Left colon (tissue), 2 donors: ENCODE measurements at regions not wholly inside any gene's neighbourhood (a gene's known extent, or its start where the extent isn't known, plus 50 kb on each side); places are given as distances from the start of the nearest gene placed in this dataset.
"Not testable (repeated sequence)": the region's sequence is repeated elsewhere in the genome, so short reads cannot be mapped to it uniquely, and the experiment has no call there.

Experiments
- ATAC-seq: fragments of 200-7000 bp; cut with Tn5 transposase; one replicate; pipeline ENCODE4 v1.9.1; 2020; ENCODE audit warnings: mild to moderate bottlenecking, moderate library complexity
- DNase-seq, 2 donors: peaks; one replicate each; pipeline ENCODE4 v3.0.0-alpha.2; 2020
- intact Hi-C, 2 donors: fragments of 100-400 bp; cut with DNase I in 1 of 2; cut with micrococcal nuclease in 1 of 2; formaldehyde crosslinking; loops; one replicate each; pipeline versions ENCODE4 v1.11.2 to v1.14.0; 2022; cut with DNase I, micrococcal nuclease
- donor health status: DM: no; HTN: no; CAD: no.
- donor health status: DM: yes; HTN: yes; CAD: no.

- DNase-seq, ATAC-seq, intact Hi-C loops: not testable (repeated sequence)
These were observed 80.6 kb upstream of the ST3GAL5 start for GRCh38 chr2:85969367-85969766.

- ATAC-seq, intact Hi-C loops, DNase-seq: not testable (repeated sequence)
These were observed 77.0 kb upstream of the ST3GAL5 start for GRCh38 chr2:85965770-85966169.

GRCh38 chr2:85963747-85964418 lies 75.1 kb upstream of the ST3GAL5 start:
- DNase-seq, ATAC-seq, intact Hi-C loops: not testable (repeated sequence)

GRCh38 chr2:85963068-85963467 lies 74.3 kb upstream of the ST3GAL5 start:
- DNase-seq = no peak
- intact Hi-C loops = no loop called here
- no peak for ATAC-seq

- DNase-seq (no peak), ATAC-seq (no peak)
- intact Hi-C loops = no loop called here
These were observed 73.0 kb upstream of the ST3GAL5 start for GRCh38 chr2:85961754-85962153.

- ATAC-seq = no peak
- no peak for DNase-seq
- intact Hi-C loops = no loop called here
These were observed 72.3 kb upstream of the ST3GAL5 start for GRCh38 chr2:85961053-85961452.

- DNase-seq (no peak), ATAC-seq (no peak)
- intact Hi-C loops = no loop called here
These were observed 71.0 kb upstream of the ST3GAL5 start for GRCh38 chr2:85959826-85960225.

GRCh38 chr2:85959185-85959584 lies 70.4 kb upstream of the ST3GAL5 start:
- no peak for ATAC-seq
- intact Hi-C loops = no loop called here
- DNase-seq = no peak

- intact Hi-C loops = no loop called here
- DNase-seq (no peak), ATAC-seq (no peak)
These were observed 69.9 kb upstream of the ST3GAL5 start for GRCh38 chr2:85958731-85959130.

- ATAC-seq (no peak), DNase-seq (no peak)
- intact Hi-C loops = no loop called here
These were observed 68.5 kb upstream of the ST3GAL5 start for GRCh38 chr2:85957256-85957655.

- DNase-seq (no peak), ATAC-seq (no peak)
- intact Hi-C loops = no loop called here
These were observed 67.9 kb upstream of the ST3GAL5 start for GRCh38 chr2:85956646-85957039.

- ATAC-seq (peak; percentile 91), DNase-seq (no peak)
- intact Hi-C loops = no loop called here
These were observed 66.0 kb upstream of the ST3GAL5 start for GRCh38 chr2:85954590-85955458.

- no peak for ATAC-seq
- no peak for DNase-seq
- intact Hi-C loops = no loop called here
These were observed 65.4 kb upstream of the ST3GAL5 start for GRCh38 chr2:85954192-85954589.

- intact Hi-C loops = no loop called here
- DNase-seq (no peak), ATAC-seq (no peak)
These were observed 64.7 kb upstream of the ST3GAL5 start for GRCh38 chr2:85953476-85953875.

GRCh38 chr2:85952196-85952734 lies 63.5 kb upstream of the ST3GAL5 start:
- intact Hi-C loops = no loop called here
- ATAC-seq = peak; percentile 33
- DNase-seq = no peak

GRCh38 chr2:85951351-85952067 lies 62.7 kb upstream of the ST3GAL5 start:
- ATAC-seq (no peak), DNase-seq (no peak)
- intact Hi-C loops = no loop called here

GRCh38 chr2:85950743-85951142 lies 62.0 kb upstream of the ST3GAL5 start:
- DNase-seq = no peak
- ATAC-seq = no peak
- intact Hi-C loops = no loop called here

GRCh38 chr2:85949280-85949679 lies 60.5 kb upstream of the ST3GAL5 start:
- intact Hi-C loops = no loop called here
- no peak for ATAC-seq
- no peak for DNase-seq

- DNase-seq = no peak
- ATAC-seq = no peak
- intact Hi-C loops = no loop called here
These were observed 58.8 kb upstream of the ST3GAL5 start for GRCh38 chr2:85947593-85947992.
